ENCODE measurements at regions not wholly inside any gene's neighbourhood (a gene's known extent, or its start where the extent isn't known, plus 50 kb on each side); places are given as distances from the start of the nearest gene placed in this dataset.

DNA sequence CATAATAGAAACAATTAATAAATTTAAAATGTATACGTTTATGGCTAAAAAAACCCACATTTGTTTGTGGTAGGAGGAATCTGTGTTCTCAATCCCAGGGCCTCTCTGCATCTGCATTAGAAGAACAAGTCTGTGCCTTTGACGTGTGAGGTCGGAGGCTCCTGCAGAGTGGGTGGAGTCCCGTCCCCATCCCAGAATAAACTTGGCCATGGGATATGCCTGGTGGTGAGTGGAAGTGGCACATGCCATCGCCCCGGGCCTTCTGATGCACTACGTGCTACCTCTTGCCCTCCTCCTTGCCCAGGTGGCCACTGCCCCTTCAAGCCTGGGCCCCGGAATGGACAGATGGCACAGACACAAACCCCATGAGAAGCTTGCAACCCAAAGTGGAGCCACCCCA lies 131.1 kb upstream of the NSMCE3 start:
- H3K27me3 Mint-ChIP-seq, result peaks cover 8% of the 10 kb centered on the region
- no peaks in the 10 kb centered on the region for H3K9me3 Mint-ChIP-seq (ENCODE audit: low read depth)
- H3K4me1 Mint-ChIP-seq (ENCODE audit: low read depth), result no peaks in the 10 kb centered on the region

DNA sequence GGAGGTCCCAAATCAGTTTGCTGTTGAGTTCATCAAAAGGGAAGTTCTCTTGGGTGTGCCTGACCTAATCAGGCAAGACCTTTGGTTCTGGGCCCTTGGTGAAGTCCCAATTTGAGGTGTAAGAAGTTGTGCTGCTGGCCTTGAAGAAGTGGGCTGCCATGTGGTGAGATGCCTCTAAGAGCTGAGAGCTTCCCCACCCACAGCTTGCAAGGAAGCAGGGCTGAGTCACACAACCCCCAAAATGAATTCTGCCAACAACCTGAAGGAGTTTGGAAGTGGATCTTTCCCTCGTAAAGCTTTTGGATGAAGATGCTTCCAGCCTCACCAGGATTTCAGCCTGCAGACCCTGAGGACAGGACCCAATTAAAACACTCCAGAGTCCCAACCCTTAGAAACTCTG lies 129.3 kb upstream of the NSMCE3 start:
- Mint-ChIP-seq H3K4me1 (ENCODE audit: low read depth) (no peaks in the 10 kb centered on the region), H3K36me3 (no peaks in the 10 kb centered on the region), H3K4me3 (no peak overlapping the region), H3K9me3 (ENCODE audit: low read depth) (no peaks in the 10 kb centered on the region), H3K27ac (no peak overlapping the region), H3K27me3 (peaks cover 6% of the 10 kb centered on the region)

More for the DNA sequence above, 131.1 kb upstream of the NSMCE3 start:
- no peak overlapping the region for H3K27ac Mint-ChIP-seq
- no peaks in the 10 kb centered on the region for H3K36me3 Mint-ChIP-seq
- H3K4me3 Mint-ChIP-seq, result no peak overlapping the region

DNA sequence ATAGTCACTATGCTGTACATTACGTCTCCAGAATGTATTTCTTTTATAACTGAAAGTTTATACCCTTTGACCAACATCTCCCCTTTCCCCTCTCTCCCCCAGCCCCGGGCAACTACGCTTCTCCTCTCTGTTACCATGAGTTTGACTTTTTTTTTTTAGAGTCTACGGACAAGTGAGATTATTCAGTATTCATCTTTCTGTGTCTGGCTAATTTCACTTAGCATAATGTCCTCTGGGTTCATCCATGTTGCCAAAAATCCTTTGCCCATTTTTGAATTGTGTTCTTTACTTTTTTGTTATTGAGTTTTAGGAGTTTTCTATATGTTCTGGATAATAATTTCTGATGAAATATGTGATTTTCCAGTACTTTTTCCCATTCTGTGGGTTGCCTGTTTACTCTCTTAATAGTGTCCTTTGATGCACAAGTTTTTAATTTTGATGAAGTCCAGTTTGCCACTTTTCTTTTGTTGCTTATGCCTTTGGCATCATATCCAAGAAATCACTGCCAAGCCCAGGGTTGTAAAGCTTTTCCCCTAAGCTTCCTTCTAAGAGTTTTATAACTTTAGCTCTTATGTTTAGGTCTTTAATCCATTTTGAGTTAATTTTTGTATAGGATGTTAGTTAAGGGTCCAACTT lies 126.7 kb upstream of the NSMCE3 start:
- peaks cover 6% of the 10 kb centered on the region for H3K27me3 Mint-ChIP-seq
- H3K9me3 Mint-ChIP-seq (ENCODE audit: low read depth), result peaks cover 9% of the 10 kb centered on the region
- no peak overlapping the region for H3K27ac Mint-ChIP-seq
- H3K4me1 Mint-ChIP-seq (ENCODE audit: low read depth), result no peaks in the 10 kb centered on the region
- H3K36me3 Mint-ChIP-seq, result peaks cover 2% of the 10 kb centered on the region
- H3K4me3 Mint-ChIP-seq, result no peak overlapping the region

DNA sequence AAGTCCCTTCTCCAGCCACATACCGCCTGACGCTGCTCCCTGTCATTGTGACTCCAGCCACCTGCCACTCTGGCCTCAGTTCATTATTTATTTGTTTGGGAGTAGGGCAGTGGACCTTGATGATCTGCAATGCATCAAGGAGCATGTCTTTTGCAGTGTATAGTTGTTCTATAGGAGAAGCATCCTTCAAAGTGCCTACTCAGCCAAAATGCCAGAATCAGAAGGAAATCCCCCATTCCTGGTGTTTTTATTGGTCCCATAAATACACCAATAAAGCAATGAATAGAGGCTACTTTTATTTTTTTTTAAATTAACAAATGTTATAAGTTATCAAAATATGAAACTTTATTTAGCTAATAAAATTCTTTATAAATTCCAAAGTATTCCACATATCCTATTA lies 123.8 kb upstream of the NSMCE3 start:
- peaks cover 2% of the 10 kb centered on the region for H3K36me3 Mint-ChIP-seq
- no peak overlapping the region for H3K4me3 Mint-ChIP-seq
- no peaks in the 10 kb centered on the region for H3K4me1 Mint-ChIP-seq (ENCODE audit: low read depth)
- H3K9me3 Mint-ChIP-seq (ENCODE audit: low read depth), result peaks cover 9% of the 10 kb centered on the region
- no peak overlapping the region for H3K27ac Mint-ChIP-seq
- H3K27me3 Mint-ChIP-seq, result peaks cover 5% of the 10 kb centered on the region

DNA sequence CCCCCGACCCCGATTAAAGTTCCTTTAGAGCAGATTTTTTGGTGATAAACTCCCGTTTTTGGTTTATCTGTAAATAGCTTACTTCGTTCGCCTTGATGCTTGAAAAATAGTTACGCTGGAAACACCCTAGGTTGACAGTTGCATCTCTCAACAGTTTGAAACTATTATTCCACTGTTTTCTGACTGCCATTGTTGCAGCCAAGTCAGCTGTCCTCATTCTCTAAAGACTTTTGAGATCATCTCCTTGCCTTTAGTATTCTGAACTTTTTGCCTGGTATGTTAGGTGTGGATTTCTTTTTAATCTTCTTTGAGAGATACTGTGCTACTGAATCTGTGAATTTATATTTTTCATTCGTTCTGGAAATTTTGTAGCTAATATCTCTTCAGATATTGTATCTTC lies 122.7 kb upstream of the NSMCE3 start:
- H3K4me3 Mint-ChIP-seq, result no peak overlapping the region
- no peak overlapping the region for H3K27ac Mint-ChIP-seq
- H3K4me1 Mint-ChIP-seq (ENCODE audit: low read depth), result no peaks in the 10 kb centered on the region
- peaks cover 3% of the 10 kb centered on the region for H3K27me3 Mint-ChIP-seq
- H3K9me3 Mint-ChIP-seq (ENCODE audit: low read depth), result peaks cover 9% of the 10 kb centered on the region
- H3K36me3 Mint-ChIP-seq, result peaks cover 2% of the 10 kb centered on the region

- no peak overlapping the region for H3K27ac Mint-ChIP-seq
- H3K27me3 Mint-ChIP-seq, result peaks cover 5% of the 10 kb centered on the region
- peaks cover 9% of the 10 kb centered on the region for H3K9me3 Mint-ChIP-seq (ENCODE audit: low read depth)
- H3K36me3 Mint-ChIP-seq, result peaks cover 2% of the 10 kb centered on the region
- no peak overlapping the region for H3K4me3 Mint-ChIP-seq
- no peaks in the 10 kb centered on the region for H3K4me1 Mint-ChIP-seq (ENCODE audit: low read depth)
These were observed 120.4 kb upstream of the NSMCE3 start for GRCh38 chr15:29390051-29390450.

GRCh38 chr15:29386523-29386922 lies 116.9 kb upstream of the NSMCE3 start:
- Mint-ChIP-seq H3K4me1 (ENCODE audit: low read depth) (no peaks in the 10 kb centered on the region), H3K9me3 (ENCODE audit: low read depth) (no peaks in the 10 kb centered on the region), H3K27me3 (peaks cover 8% of the 10 kb centered on the region), H3K27ac (no peak overlapping the region), H3K4me3 (no peak overlapping the region), H3K36me3 (no peaks in the 10 kb centered on the region)

DNA sequence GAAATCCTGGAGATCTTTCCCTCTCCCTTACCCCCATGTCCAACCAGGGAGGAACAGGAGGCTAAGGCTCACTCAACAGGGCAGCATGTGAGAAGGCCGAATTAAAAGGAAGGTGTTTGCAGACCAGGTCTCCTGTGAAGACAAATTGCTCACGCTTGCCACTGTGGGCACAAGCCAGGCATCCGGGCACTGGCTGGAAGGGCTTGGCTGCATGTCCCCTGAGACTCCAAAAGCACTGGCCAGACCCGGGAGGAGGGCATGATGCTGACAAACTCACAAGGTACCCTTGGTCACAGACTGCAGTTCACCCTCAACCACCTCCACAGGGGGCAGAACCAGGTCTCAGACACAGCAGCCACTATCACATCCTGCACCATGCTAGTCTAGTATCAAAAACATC lies 113.7 kb upstream of the NSMCE3 start:
- Mint-ChIP-seq H3K4me3 (no peak overlapping the region), H3K27ac (no peak overlapping the region), H3K4me1 (ENCODE audit: low read depth) (no peaks in the 10 kb centered on the region), H3K36me3 (no peaks in the 10 kb centered on the region), H3K27me3 (peaks cover 8% of the 10 kb centered on the region), H3K9me3 (ENCODE audit: low read depth) (no peaks in the 10 kb centered on the region)

- Mint-ChIP-seq H3K4me1 (ENCODE audit: low read depth) (no peaks in the 10 kb centered on the region), H3K9me3 (ENCODE audit: low read depth) (no peaks in the 10 kb centered on the region), H3K4me3 (no peak overlapping the region), H3K36me3 (no peaks in the 10 kb centered on the region), H3K27ac (no peak overlapping the region), H3K27me3 (peaks cover 8% of the 10 kb centered on the region)
These were observed 113.2 kb upstream of the NSMCE3 start for GRCh38 chr15:29382862-29383261.

- H3K4me1 Mint-ChIP-seq (ENCODE audit: low read depth), result no peaks in the 10 kb centered on the region
- no peaks in the 10 kb centered on the region for H3K9me3 Mint-ChIP-seq (ENCODE audit: low read depth)
- H3K27ac Mint-ChIP-seq, result no peak overlapping the region
- no peak overlapping the region for H3K4me3 Mint-ChIP-seq
- H3K27me3 Mint-ChIP-seq, result peaks cover 7% of the 10 kb centered on the region
- no peaks in the 10 kb centered on the region for H3K36me3 Mint-ChIP-seq
These were observed 110.8 kb upstream of the NSMCE3 start for GRCh38 chr15:29380466-29380865.

DNA sequence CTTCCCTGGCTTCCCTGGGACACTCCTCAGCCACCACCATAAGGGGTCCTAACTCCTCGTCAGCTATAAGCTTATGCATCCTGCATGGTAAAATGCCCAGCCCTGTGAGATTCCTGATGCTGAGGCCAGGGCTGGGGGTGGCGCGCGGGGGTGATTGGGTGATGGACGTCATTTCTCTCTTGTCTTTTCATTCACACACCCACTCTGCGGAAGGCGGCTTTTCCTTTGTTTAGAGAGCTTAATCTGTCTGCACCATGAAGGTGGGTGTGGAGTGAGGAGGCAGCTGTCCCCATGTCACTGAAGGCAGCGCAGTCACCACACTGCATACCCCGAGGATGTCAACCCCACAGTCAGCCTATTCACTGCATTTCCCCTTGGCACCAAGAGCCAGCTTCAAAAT lies 110.0 kb upstream of the NSMCE3 start:
- no peak overlapping the region for H3K27ac Mint-ChIP-seq
- no peaks in the 10 kb centered on the region for H3K9me3 Mint-ChIP-seq (ENCODE audit: low read depth)
- H3K27me3 Mint-ChIP-seq, result peaks cover 2% of the 10 kb centered on the region
- no peaks in the 10 kb centered on the region for H3K4me1 Mint-ChIP-seq (ENCODE audit: low read depth)
- H3K36me3 Mint-ChIP-seq, result no peaks in the 10 kb centered on the region
- no peak overlapping the region for H3K4me3 Mint-ChIP-seq

DNA sequence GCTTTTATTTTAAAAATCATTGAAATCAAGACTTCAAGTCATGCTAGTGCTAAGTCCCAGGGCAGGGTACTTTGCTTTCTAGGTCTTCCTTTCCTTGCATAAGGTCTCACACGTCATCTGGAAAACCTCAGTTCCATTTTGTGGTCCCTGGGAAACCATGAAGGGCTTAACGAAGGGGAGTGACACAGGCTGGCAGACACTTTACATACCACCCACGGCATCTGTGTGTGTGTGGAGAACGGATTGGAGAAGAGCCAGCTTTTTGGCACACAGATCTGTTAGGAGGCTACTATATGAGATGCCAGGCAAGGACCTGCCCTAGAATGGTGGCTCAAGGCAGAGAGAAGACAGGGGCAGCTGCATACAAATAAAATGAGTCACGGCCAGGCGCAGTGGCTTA lies 107.5 kb upstream of the NSMCE3 start:
- H3K27me3 Mint-ChIP-seq, result peaks cover 2% of the 10 kb centered on the region

DNA sequence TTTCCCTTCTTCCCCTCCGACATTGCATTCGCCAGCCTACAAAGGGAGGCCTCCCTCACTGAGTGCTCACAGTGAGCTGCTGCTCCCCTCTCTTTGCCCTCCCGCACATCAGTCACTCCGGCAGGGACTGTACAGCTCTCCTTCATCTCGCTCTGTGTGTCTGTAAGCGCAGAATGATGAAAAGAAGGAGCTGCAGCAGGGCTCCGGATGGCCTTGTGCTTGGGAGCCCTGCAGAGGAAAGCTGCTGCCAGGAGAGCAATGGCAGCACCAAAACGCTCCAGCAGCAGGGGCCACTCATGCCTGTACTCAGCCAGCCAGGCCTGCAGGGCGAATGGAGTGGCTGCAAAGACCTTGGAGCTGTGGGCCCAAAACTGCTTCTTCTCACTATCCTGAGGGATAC lies 107.0 kb upstream of the NSMCE3 start:
- no peaks in the 10 kb centered on the region for H3K9me3 Mint-ChIP-seq (ENCODE audit: low read depth)
- no peak overlapping the region for H3K4me3 Mint-ChIP-seq

More for the DNA sequence above, 107.5 kb upstream of the NSMCE3 start:
- H3K36me3 Mint-ChIP-seq, result no peaks in the 10 kb centered on the region
- no peaks in the 10 kb centered on the region for H3K4me1 Mint-ChIP-seq (ENCODE audit: low read depth)
- no peak overlapping the region for H3K4me3 Mint-ChIP-seq
- no peaks in the 10 kb centered on the region for H3K9me3 Mint-ChIP-seq (ENCODE audit: low read depth)
- H3K27ac Mint-ChIP-seq, result no peak overlapping the region

DNA sequence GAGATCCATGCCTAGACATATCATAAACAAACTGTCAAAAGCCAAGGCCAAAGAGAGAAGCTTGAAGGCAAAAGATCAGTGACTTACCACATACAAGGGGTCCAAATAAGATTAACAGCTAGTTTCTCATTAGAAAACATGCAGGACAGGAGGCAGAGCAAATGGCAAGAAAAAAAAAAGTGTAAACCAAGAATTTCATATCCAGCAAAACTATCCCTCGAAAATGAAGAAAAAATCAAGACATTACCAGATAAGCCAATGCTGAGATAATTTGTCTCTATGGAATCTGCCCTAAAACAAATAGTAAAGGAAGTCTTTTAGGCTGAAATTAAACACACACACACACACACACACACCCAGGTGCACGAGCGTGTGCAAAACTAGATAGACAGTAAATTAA lies 99.6 kb upstream of the NSMCE3 start:
- Mint-ChIP-seq H3K36me3 (peaks cover 4% of the 10 kb centered on the region), H3K9me3 (ENCODE audit: low read depth) (peaks cover 12% of the 10 kb centered on the region), H3K27me3 (peaks cover 11% of the 10 kb centered on the region), H3K4me3 (no peak overlapping the region), H3K4me1 (ENCODE audit: low read depth) (no peaks in the 10 kb centered on the region), H3K27ac (no peak overlapping the region)

More for the DNA sequence above, 107.0 kb upstream of the NSMCE3 start:
- H3K36me3 Mint-ChIP-seq, result no peaks in the 10 kb centered on the region
- peaks cover 2% of the 10 kb centered on the region for H3K27me3 Mint-ChIP-seq
- H3K4me1 Mint-ChIP-seq (ENCODE audit: low read depth), result no peaks in the 10 kb centered on the region
- no peak overlapping the region for H3K27ac Mint-ChIP-seq

DNA sequence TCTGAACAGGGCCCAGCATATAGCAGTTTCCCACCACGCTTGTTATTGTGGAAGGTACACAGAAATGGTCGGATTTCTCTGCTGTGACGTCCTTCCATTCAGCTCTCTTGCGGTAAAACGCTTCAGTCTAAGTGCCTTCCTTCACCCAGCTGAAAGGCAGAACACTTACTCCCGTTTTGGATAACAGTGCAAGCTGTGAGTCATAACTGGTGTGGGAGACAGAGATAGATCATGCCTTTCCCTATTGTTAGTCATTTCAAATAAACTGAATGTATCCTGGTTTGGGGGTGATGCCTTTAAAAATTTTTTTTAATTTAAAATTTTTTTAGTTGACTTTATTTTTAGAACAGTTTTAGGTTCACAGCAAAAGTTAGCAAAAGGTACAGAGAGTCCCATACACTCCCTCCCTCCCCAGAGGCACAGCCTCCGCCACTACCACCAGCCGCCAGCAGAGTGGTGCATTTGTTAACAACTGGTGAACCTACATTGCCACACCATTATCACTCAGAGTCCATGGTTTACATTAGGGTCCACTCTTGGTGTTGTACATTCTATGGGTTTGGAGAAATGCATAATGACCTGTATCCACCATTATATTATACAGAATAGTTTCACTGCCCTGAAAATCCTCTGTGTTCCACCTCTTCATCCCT lies 94.9 kb upstream of the NSMCE3 start:
- Mint-ChIP-seq H3K4me3 (no peak overlapping the region), H3K9me3 (ENCODE audit: low read depth) (peaks cover 12% of the 10 kb centered on the region), H3K36me3 (peaks cover 4% of the 10 kb centered on the region), H3K4me1 (ENCODE audit: low read depth) (no peaks in the 10 kb centered on the region), H3K27ac (no peak overlapping the region), H3K27me3 (peaks cover 16% of the 10 kb centered on the region)

GRCh38 chr15:29361560-29361959 lies 91.9 kb upstream of the NSMCE3 start:
- H3K27ac Mint-ChIP-seq, result no peak overlapping the region
- H3K9me3 Mint-ChIP-seq (ENCODE audit: low read depth), result no peaks in the 10 kb centered on the region
- H3K4me3 Mint-ChIP-seq, result no peak overlapping the region
- H3K36me3 Mint-ChIP-seq, result no peaks in the 10 kb centered on the region
- no peaks in the 10 kb centered on the region for H3K4me1 Mint-ChIP-seq (ENCODE audit: low read depth)
- H3K27me3 Mint-ChIP-seq, result peaks cover 15% of the 10 kb centered on the region

Measured in activated naive CD8-positive, alpha-beta T cell (primary cell).